Cardiac fibroblast (primary cell): ENCODE measurements at regions not wholly inside any gene's neighbourhood (a gene's known extent, or its start where the extent isn't known, plus 50 kb on each side); places are given as distances from the start of the nearest gene placed in this dataset.

Experiments
- DNase-seq, 2 donors: peaks; one replicate each; pipeline versions ENCODE4 v3.0.0 to v3.0.0-alpha.2; 2010; ENCODE audit warnings: low read depth in 2 of 2
- H3K4me3 ChIP-seq, 2 donors: replicated peaks in 1 of 2; 1 replicate in 1 of 2; 2 replicates in 1 of 2; pipeline ENCODE4 v1.5.1; 2011; ENCODE audit warnings: low read depth in 2 of 2, low read length in 2 of 2, mild to moderate bottlenecking in 2 of 2, moderate library complexity in 1 of 2
- TF ChIP-seq, protein P1 (sequence below): IDR thresholded peaks from one replicate; pipeline ENCODE4 v1.5.1; 2011; ENCODE audit warnings: low read depth, mild to moderate bottlenecking, low read length, inconsistent platforms

DNA sequence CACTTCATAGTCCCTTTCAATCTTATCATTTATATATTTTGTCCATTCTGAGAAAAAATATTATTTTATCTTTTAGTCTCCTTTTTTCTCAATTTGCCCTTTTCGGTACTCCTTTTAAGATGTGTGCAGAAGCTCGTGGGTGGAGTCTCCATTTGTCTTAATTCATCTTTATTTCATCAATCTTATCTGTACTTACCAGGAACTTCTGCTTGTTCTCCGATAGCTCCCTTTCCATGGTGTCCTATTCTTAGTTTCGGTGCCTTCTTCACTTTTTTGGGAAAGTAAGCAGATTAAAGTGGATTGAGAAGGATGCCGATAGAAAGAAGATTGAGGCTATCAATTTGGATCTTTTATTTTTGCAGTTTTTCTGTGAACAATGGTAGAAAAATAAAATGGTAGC, 183.4 kb upstream of the PLEKHA5 start:
- no peak overlapping the region for H3K4me3 ChIP-seq
- no peak for DNase-seq
- TF ChIP-seq, protein P1, sequence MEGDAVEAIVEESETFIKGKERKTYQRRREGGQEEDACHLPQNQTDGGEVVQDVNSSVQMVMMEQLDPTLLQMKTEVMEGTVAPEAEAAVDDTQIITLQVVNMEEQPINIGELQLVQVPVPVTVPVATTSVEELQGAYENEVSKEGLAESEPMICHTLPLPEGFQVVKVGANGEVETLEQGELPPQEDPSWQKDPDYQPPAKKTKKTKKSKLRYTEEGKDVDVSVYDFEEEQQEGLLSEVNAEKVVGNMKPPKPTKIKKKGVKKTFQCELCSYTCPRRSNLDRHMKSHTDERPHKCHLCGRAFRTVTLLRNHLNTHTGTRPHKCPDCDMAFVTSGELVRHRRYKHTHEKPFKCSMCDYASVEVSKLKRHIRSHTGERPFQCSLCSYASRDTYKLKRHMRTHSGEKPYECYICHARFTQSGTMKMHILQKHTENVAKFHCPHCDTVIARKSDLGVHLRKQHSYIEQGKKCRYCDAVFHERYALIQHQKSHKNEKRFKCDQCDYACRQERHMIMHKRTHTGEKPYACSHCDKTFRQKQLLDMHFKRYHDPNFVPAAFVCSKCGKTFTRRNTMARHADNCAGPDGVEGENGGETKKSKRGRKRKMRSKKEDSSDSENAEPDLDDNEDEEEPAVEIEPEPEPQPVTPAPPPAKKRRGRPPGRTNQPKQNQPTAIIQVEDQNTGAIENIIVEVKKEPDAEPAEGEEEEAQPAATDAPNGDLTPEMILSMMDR = no peak

DNA sequence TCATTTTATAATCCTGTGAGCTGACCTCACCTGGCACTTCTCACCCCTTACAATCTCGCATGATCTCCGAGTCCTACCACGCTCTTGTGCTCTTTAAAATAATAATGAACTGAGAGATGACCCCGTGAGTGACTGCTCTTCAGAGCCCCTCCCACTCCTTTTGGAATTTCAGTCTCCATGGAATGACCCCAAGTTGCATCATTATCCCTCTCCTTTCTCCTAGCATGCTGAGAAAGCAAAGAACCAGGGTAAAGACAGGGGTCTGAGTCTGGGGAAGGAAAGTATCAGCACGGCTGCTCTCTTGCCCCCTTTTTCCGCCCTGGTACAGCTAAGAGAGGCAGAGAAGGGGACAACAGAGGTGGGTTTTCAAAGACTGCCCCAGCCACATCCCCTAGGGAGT, 178.3 kb upstream of the PLEKHA5 start:
- no peak overlapping the region for H3K4me3 ChIP-seq
- no peak for DNase-seq
- TF ChIP-seq, protein P1 = no peak

GRCh38 chr12:18953505-18953904, 176.0 kb upstream of the PLEKHA5 start:
- DNase-seq = no peak
- TF ChIP-seq, protein P1 = no peak
- H3K4me3 ChIP-seq = no peak overlapping the region

DNA sequence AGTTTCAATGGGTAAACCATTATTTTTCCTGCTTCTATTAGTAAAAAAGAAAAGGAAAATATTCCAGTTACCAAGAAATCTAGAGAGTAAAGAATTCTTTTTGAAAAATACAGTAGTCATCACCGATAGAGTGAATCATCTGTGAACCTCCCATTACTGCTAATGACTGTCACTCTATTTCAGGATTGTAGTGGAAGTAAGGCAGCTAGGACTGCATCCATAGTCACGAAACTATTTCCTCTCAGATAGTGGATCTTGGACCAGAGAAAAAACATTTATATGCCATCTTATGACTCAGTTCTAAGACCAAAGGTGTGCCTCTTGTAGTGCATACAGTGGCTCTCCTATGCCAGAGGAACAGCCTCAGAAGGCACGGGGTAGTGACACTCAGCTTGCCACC, 173.9 kb upstream of the PLEKHA5 start:
- TF ChIP-seq, protein P1 = no peak
- DNase-seq = peak; percentile 3 to 33
- no peak overlapping the region for H3K4me3 ChIP-seq

GRCh38 chr12:18965203-18965602, 164.3 kb upstream of the PLEKHA5 start:
- DNase-seq = no peak
- H3K4me3 ChIP-seq = no peak overlapping the region
- TF ChIP-seq, protein P1 = no peak

GRCh38 chr12:18966954-18967353, 162.6 kb upstream of the PLEKHA5 start:
- no peak for DNase-seq
- TF ChIP-seq, protein P1 = no peak

DNA sequence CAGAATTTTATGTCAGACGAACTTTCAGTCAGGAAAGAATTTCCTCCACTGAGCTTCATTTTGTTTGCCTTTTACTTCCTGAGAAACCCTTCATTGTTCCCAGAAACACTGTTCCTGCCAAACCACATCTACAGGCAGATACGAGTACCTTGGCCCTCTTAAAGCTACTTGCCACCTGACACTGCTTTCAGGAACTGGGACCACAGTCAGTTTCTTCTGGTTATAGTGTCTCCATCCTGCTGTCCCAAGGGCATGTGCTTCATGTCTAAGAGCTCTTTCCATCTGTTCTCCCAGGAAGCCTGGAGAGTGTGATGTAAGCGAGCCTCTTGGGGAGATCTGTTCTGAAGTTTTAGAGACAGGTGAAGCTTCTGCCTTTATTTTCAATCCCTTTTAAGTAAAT, 161.7 kb upstream of the PLEKHA5 start:
- no peak overlapping the region for H3K4me3 ChIP-seq
- TF ChIP-seq, protein P1 = no peak
- peak in 1 of 2 donors; percentile 8 for DNase-seq

More at GRCh38 chr12:18966954-18967353, 162.6 kb upstream of the PLEKHA5 start:
- no peak overlapping the region for H3K4me3 ChIP-seq
